ENCODE measurements at regions not wholly inside any gene's neighbourhood (a gene's known extent, or its start where the extent isn't known, plus 50 kb on each side); places are given as distances from the start of the nearest gene placed in this dataset.
"Not testable (repeated sequence)": the region's sequence is repeated elsewhere in the genome, so short reads cannot be mapped to it uniquely, and the experiment has no call there.

- Mint-ChIP-seq H3K27me3 (no peaks in the 10 kb centered on the region), H3K36me3 (no peaks in the 10 kb centered on the region), H3K27ac (no peak overlapping the region), H3K4me3 (no peak overlapping the region), H3K9me3 (no peaks in the 10 kb centered on the region), H3K4me1 (no peaks in the 10 kb centered on the region)
- no peak for DNase-seq
These were observed 389.9 kb upstream of the SEMA3C start for GRCh38 chr7:81308643-81309322.

- no peaks in the 10 kb centered on the region for H3K27me3 Mint-ChIP-seq
These were observed 383.0 kb upstream of the SEMA3C start for GRCh38 chr7:81301815-81302214.

GRCh38 chr7:81300753-81301152 lies 381.9 kb upstream of the SEMA3C start:
- H3K9me3 Mint-ChIP-seq, result no peaks in the 10 kb centered on the region

More at GRCh38 chr7:81301815-81302214, 383.0 kb upstream of the SEMA3C start:
- no peaks in the 10 kb centered on the region for H3K36me3 Mint-ChIP-seq
- DNase-seq, result no peak
- H3K4me1 Mint-ChIP-seq, result no peaks in the 10 kb centered on the region
- H3K4me3 Mint-ChIP-seq, result no peak overlapping the region
- no peaks in the 10 kb centered on the region for H3K9me3 Mint-ChIP-seq
- H3K27ac Mint-ChIP-seq, result no peak overlapping the region

GRCh38 chr7:81299711-81300110 lies 380.9 kb upstream of the SEMA3C start:
- H3K27ac Mint-ChIP-seq, result no peak overlapping the region
- no peaks in the 10 kb centered on the region for H3K27me3 Mint-ChIP-seq
- H3K36me3 Mint-ChIP-seq, result no peaks in the 10 kb centered on the region
- no peaks in the 10 kb centered on the region for H3K9me3 Mint-ChIP-seq
- H3K4me1 Mint-ChIP-seq, result no peaks in the 10 kb centered on the region
- no peak for DNase-seq
- H3K4me3 Mint-ChIP-seq, result no peak overlapping the region

More at GRCh38 chr7:81300753-81301152, 381.9 kb upstream of the SEMA3C start:
- Mint-ChIP-seq H3K4me3 (no peak overlapping the region), H3K27me3 (no peaks in the 10 kb centered on the region), H3K27ac (no peak overlapping the region), H3K36me3 (no peaks in the 10 kb centered on the region), H3K4me1 (no peaks in the 10 kb centered on the region)
- DNase-seq, result no peak

- Mint-ChIP-seq H3K4me3 (no peak overlapping the region), H3K36me3 (no peaks in the 10 kb centered on the region), H3K9me3 (no peaks in the 10 kb centered on the region), H3K4me1 (no peaks in the 10 kb centered on the region), H3K27me3 (no peaks in the 10 kb centered on the region), H3K27ac (no peak overlapping the region)
- no peak for DNase-seq
These were observed 380.3 kb upstream of the SEMA3C start for GRCh38 chr7:81298951-81299666.

GRCh38 chr7:81297317-81297716 lies 378.5 kb upstream of the SEMA3C start:
- Mint-ChIP-seq H3K36me3 (no peaks in the 10 kb centered on the region), H3K27me3 (no peaks in the 10 kb centered on the region), H3K27ac (no peak overlapping the region), H3K9me3 (no peaks in the 10 kb centered on the region), H3K4me1 (no peaks in the 10 kb centered on the region), H3K4me3 (no peak overlapping the region)
- no peak for DNase-seq

GRCh38 chr7:81296726-81297125 lies 377.9 kb upstream of the SEMA3C start:
- no peaks in the 10 kb centered on the region for H3K27me3 Mint-ChIP-seq
- no peaks in the 10 kb centered on the region for H3K9me3 Mint-ChIP-seq
- H3K27ac Mint-ChIP-seq, result no peak overlapping the region
- H3K4me3 Mint-ChIP-seq, result no peak overlapping the region
- H3K4me1 Mint-ChIP-seq, result no peaks in the 10 kb centered on the region
- no peaks in the 10 kb centered on the region for H3K36me3 Mint-ChIP-seq
- no peak for DNase-seq

- Mint-ChIP-seq H3K27ac (no peak overlapping the region), H3K4me3 (no peak overlapping the region), H3K27me3 (no peaks in the 10 kb centered on the region), H3K4me1 (no peaks in the 10 kb centered on the region), H3K36me3 (no peaks in the 10 kb centered on the region), H3K9me3 (no peaks in the 10 kb centered on the region)
- DNase-seq, result no peak
These were observed 376.2 kb upstream of the SEMA3C start for GRCh38 chr7:81294897-81295515.

- H3K27ac Mint-ChIP-seq, result no peak overlapping the region
- no peaks in the 10 kb centered on the region for H3K36me3 Mint-ChIP-seq
- no peak for DNase-seq
- H3K9me3 Mint-ChIP-seq, result no peaks in the 10 kb centered on the region
- H3K4me1 Mint-ChIP-seq, result no peaks in the 10 kb centered on the region
- H3K27me3 Mint-ChIP-seq, result no peaks in the 10 kb centered on the region
- no peak overlapping the region for H3K4me3 Mint-ChIP-seq
These were observed 375.0 kb upstream of the SEMA3C start for GRCh38 chr7:81293806-81294205.

GRCh38 chr7:81286754-81287153 lies 367.9 kb upstream of the SEMA3C start:
- H3K4me1 Mint-ChIP-seq, H3K27me3 Mint-ChIP-seq, DNase-seq, H3K4me3 Mint-ChIP-seq, H3K9me3 Mint-ChIP-seq, H3K27ac Mint-ChIP-seq, H3K36me3 Mint-ChIP-seq: not testable (repeated sequence)

GRCh38 chr7:81285142-81285871 lies 366.5 kb upstream of the SEMA3C start:
- H3K4me3 Mint-ChIP-seq, result no peak overlapping the region
- no peaks in the 10 kb centered on the region for H3K4me1 Mint-ChIP-seq
- no peak for DNase-seq
- H3K27me3 Mint-ChIP-seq, result no peaks in the 10 kb centered on the region
- no peak overlapping the region for H3K27ac Mint-ChIP-seq
- H3K36me3 Mint-ChIP-seq, result no peaks in the 10 kb centered on the region
- peaks cover 4% of the 10 kb centered on the region for H3K9me3 Mint-ChIP-seq

GRCh38 chr7:81284576-81284975 lies 365.7 kb upstream of the SEMA3C start:
- Mint-ChIP-seq H3K27me3 (no peaks in the 10 kb centered on the region), H3K27ac (no peak overlapping the region), H3K36me3 (no peaks in the 10 kb centered on the region), H3K9me3 (peaks cover 4% of the 10 kb centered on the region), H3K4me1 (no peaks in the 10 kb centered on the region), H3K4me3 (no peak overlapping the region)
- no peak for DNase-seq

GRCh38 chr7:81280531-81280930 lies 361.7 kb upstream of the SEMA3C start:
- Mint-ChIP-seq H3K27ac (no peak overlapping the region), H3K4me3 (no peak overlapping the region), H3K36me3 (no peaks in the 10 kb centered on the region), H3K9me3 (peaks cover under 1% of the 10 kb centered on the region), H3K27me3 (no peaks in the 10 kb centered on the region), H3K4me1 (no peaks in the 10 kb centered on the region)
- DNase-seq, result no peak

GRCh38 chr7:81277691-81278090 lies 358.8 kb upstream of the SEMA3C start:
- H3K27me3 Mint-ChIP-seq, result no peaks in the 10 kb centered on the region
- no peaks in the 10 kb centered on the region for H3K4me1 Mint-ChIP-seq
- H3K4me3 Mint-ChIP-seq, result no peak overlapping the region
- no peak overlapping the region for H3K27ac Mint-ChIP-seq
- no peak for DNase-seq
- no peaks in the 10 kb centered on the region for H3K9me3 Mint-ChIP-seq
- no peaks in the 10 kb centered on the region for H3K36me3 Mint-ChIP-seq
